GM18861 (cell line): ENCODE measurements at regions not wholly inside any gene's neighbourhood (a gene's known extent, or its start where the extent isn't known, plus 50 kb on each side); places are given as distances from the start of the nearest gene placed in this dataset.
"Not testable (repeated sequence)": the region's sequence is repeated elsewhere in the genome, so short reads cannot be mapped to it uniquely, and the experiment has no call there.

ENCODE experiments used
- ATAC-seq: cut with Tn5 transposase; IDR thresholded peaks from one replicate; pipeline ENCODE4 v1.9.1; 2021; ENCODE audit not compliant: unreplicated experiment

DNA sequence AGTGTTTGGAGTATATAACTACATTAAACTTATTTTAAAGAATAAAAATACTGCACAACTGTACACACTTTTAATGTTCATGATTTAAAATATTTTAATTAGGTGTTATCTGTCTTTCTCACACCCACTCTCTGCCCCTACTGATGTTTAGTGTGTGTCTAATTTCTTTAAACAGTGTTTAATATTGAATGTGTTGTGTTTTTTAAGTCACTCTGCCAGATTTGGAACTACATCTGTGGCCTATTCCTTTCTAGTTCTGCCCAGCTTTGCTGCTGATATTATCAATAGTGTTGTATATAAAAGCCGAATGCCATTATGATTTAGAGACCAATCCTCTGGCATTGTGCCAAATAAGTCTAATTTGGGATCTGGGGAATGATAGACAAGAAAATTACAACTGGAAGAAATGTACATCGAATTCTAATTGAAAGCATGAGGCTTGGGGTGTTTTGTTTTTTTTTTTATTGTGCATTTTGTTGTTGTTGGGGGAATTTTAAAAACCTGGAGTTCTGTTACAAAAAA is 398.0 kb downstream of the CPS1 start:
- no peak for ATAC-seq

GRCh38 chr2:210955591-210955990 is 399.2 kb downstream of the CPS1 start:
- no peak for ATAC-seq

GRCh38 chr2:210956101-210956500 is 399.7 kb downstream of the CPS1 start:
- no peak for ATAC-seq

- no peak for ATAC-seq
Observed at GRCh38 chr2:210961249-210961648, 404.9 kb downstream of the CPS1 start.

DNA sequence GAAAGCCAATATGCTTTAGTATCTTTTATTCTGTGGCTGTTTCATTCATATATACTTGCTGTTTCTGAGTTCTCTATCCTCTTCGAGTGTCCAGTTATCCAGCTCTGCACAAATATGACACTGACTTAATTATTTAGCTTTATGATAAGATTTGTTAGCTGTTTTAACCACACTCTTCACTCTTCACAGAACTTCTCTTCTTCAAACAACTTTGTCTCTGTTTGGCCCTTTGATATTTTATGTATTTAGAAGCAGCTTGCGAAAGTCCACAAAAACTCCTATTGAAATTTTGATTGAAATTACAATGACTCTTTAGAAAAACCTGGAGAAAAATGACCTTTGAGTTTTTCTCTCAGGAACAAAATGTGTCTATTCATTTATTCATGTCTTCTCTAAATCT is 407.0 kb downstream of the CPS1 start:
- ATAC-seq, result no peak

DNA sequence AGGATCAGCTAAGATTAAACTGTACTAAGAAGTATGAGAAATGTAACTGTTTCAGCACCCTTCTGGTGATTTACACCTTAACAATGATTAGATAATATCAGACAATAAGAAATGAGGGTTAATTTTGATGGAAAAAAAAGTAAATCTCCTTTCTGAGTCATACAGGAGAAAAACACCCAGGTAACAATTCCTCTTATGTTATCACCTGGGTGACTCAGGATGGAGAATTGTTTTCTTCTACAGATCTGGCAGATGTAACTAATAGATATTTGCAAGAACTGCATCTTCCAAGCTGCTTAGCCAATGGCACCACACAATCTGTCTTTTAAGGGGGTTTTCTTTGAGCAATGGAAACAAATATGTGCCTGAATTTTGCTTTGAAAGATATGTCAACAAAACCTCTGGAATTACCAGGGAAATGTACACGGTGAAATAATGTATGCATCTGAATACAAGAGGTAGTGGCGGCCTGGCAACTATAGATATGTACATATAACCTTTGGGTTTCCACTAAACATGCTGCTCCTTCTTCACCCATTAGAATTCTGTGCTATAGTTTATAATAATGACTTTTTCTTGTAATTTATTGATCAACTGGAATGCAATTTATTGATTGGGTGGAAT is 407.9 kb downstream of the CPS1 start:
- ATAC-seq, result no peak

GRCh38 chr2:210965472-210965871 is 409.1 kb downstream of the CPS1 start:
- ATAC-seq, result no peak

DNA sequence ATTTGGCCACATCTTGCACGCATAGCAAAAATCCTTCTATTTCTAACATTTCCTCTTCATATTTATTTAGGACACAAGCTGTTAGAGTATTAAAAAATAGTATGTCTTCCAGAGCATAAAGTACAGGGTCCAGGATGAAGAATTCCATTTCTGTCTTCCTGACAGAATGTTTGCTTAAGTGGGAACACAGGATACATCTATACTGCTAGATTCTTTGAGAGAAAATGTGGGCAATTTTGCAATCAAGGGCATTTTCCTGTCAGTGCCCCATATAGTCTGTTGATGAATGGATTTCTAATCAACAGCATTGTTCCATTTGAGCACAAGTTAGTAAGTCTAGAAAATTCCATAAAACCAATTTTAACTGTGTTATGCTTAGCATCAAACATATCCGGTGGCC is 409.9 kb downstream of the CPS1 start:
- ATAC-seq, result no peak

- no peak for ATAC-seq
Observed at GRCh38 chr2:210971431-210971830, 415.0 kb downstream of the CPS1 start.

GRCh38 chr2:210986806-210987205 is 430.4 kb downstream of the CPS1 start:
- not testable (repeated sequence) for ATAC-seq

DNA sequence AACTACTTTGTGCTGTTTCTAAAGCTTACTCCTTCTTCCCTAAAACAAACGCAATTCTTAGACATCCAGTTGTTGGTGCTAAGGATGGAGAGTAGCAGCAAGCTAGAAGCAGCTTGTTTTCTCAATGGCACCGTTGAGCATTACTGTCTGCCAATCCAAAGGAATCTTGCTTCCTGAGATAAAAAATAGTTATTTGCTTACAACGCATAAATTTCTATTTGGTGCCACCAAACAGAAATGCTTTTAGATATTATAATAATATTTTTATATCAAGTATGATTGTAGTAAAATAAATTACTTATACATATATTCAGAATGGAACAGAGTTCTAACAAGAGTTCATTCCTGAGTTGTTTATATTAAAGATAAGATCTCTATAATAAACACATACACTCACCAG is 434.7 kb downstream of the CPS1 start:
- ATAC-seq, result no peak

DNA sequence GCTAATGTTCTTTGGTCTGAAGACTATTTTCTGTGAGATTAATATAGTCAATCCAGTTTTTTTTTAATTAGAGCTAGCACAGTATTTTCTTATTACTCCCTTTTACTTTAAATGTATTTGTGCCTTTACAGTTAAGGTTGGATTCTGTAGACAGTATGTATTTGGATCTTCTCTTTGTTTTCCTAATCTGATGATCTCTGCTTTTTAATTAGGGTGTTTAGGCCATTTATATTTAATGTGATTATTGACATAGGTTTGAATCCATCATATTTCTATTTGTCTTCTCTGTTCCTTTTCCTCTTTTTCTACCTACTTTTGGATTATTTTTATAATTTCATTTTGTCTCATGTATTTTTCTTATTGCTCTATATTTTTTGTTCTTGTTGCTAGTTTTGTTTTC is 437.7 kb downstream of the CPS1 start:
- no peak for ATAC-seq

GRCh38 chr2:210997373-210997772 is 441.0 kb downstream of the CPS1 start:
- ATAC-seq, result no peak

- ATAC-seq, result no peak
Observed at GRCh38 chr2:210998334-210998733, 441.9 kb downstream of the CPS1 start.

- ATAC-seq, result no peak
Observed at GRCh38 chr2:211014376-211014775, 458.0 kb downstream of the CPS1 start.

GRCh38 chr2:211014906-211015305 is 458.5 kb downstream of the CPS1 start:
- no peak for ATAC-seq

DNA sequence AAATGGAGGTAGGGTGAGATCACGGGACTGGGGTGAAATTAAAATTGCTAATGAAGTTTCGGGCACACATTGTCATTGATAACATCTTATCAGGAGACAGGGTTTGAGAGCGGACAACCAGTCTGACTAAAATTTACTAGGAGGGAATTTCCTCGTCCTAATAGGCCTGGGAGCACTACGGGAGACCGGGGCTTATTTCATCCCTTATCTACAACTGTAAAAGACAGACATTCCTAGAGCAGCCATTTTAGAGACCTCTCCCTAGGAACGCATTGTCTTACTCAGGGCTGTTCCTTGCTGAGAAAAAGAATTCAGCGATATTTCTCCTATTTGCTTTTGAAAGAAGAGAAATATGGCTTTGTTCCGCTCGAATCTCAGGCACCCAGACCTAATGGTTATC is 468.7 kb downstream of the CPS1 start:
- ATAC-seq, result not testable (repeated sequence)

DNA sequence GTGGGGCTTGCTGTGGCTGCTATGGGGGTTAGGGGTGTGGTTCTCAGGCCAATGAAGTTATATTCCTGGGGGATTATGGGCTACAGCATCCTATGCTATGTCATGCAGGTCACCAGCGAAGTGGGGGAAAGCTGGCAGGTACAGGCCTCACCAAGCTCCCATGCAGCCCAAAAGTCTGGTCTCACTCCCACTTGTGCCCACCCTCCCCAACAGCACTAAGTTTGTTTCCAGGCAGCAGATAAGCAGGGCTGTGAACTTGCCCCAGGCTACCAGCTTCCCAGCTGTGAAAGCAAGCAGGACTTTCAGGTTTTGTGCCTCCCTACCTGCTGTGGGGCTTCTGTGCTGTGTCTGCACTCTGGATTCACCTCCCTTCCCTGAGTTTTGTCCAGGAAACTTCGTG is 469.7 kb downstream of the CPS1 start:
- no peak for ATAC-seq

DNA sequence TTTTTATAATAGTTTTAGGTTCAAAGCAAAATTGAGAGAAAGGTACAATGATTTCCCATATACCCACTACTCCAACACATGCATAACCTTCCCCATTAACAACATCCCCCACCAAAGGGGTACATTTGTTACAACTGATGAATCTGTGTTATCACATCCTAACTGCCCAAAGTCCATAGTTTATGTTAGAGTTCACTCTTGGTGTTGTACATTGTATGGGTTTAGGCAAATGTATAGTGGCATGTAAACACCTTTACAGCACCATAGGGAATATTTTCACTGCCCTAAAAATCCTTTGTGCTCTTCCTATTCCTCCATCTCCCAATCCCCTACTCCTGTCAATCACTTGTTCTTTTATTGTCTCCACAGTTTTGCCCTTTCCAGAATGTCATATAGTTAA is 471.6 kb downstream of the CPS1 start:
- ATAC-seq, result no peak

DNA sequence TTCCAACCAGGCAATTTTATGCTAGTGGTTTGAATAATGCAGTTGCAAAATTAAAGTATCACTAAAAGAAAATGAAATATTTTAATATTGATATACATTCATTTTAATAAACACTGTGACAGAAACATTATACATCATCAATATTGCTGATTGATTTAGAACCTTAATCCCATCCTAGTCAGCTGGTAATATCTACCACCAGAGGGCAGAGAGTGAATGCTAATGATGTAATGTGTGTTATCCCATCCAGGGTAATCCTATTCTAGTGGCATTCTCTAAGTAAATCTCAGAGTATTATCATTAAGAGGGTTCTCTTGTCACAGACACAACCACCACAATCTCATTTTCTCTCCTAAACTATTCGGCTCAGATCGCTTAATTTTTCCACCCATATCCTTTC is 477.4 kb downstream of the CPS1 start:
- no peak for ATAC-seq

- ATAC-seq, result peak; percentile 47
Observed at GRCh38 chr2:211035548-211036185, 479.3 kb downstream of the CPS1 start.

GRCh38 chr2:211045025-211045424 is 488.6 kb downstream of the CPS1 start:
- no peak for ATAC-seq
